ENCODE measurements at regions not wholly inside any gene's neighbourhood (a gene's known extent, or its start where the extent isn't known, plus 50 kb on each side); places are given as distances from the start of the nearest gene placed in this dataset.

GRCh38 chr6:103042336-103042735 lies 1648.8 kb downstream of the GRIK2 start:
- TF ChIP-seq EP300 (IDR thresholded peaks at IDR 0.05) (no peak), CTCF (IDR thresholded peaks at IDR 0.05) (no peak), POLR2A (IDR thresholded peaks at IDR 0.05) (no peak)
